Neural cell (in vitro differentiated cells): ENCODE measurements at regions not wholly inside any gene's neighbourhood (a gene's known extent, or its start where the extent isn't known, plus 50 kb on each side); places are given as distances from the start of the nearest gene placed in this dataset.

Experiments used
- MXI1 ChIP-seq: fragments of 450-650 bp; conservative IDR thresholded peaks from 2 replicates; pipeline ENCODE4 v1.6.1; 2014; ENCODE audit warnings: antibody characterized with exemption, mild to moderate bottlenecking; ENCODE audit not compliant: poor library complexity, severe bottlenecking
- REST ChIP-seq: IDR thresholded peaks from 2 replicates; pipeline ENCODE4 v1.6.1; 2012; ENCODE audit warnings: borderline replicate concordance

GRCh38 chr12:91533366-91533765 is 350.7 kb upstream of the DCN start:
- TF ChIP-seq MXI1: no peak
- TF ChIP-seq REST: no peak
